Activated CD8-positive, alpha-beta T cell treated with anti-CD3 and anti-CD28 coated beads, Interleukin-2, amount 10 ng/mL, durations not matched to agents 7 days and 5 days (primary cell): ENCODE measurements at regions not wholly inside any gene's neighbourhood (a gene's known extent, or its start where the extent isn't known, plus 50 kb on each side); places are given as distances from the start of the nearest gene placed in this dataset.

Source experiments
- ATAC-seq: fragments of 150-1000 bp; cut with Tn5 transposase; one replicate; pipeline ENCODE4 v1.10.0; 2021; ENCODE audit warnings: moderate library complexity
- CTCF ChIA-PET: fragments of 350-600 bp; sonication (Branson Sonifier 250); formaldehyde crosslinking; loops from one replicate; lab custom pipeline; 2021; ENCODE audit warnings: antibody characterized with exemption; lab: Charles Lee
- POLR2A ChIA-PET: fragments of 350-600 bp; sonication (Branson Sonifier 250); formaldehyde crosslinking; loops from one replicate; lab custom pipeline; 2021; ENCODE audit warnings: antibody characterized with exemption; lab: Charles Lee
- DNase-seq: peaks from one replicate; pipeline ENCODE4 v3.0.0-alpha.2; 2020
- H3K27ac Mint-ChIP-seq: one replicate; pipeline ENCODE4 v1.8.0; 2021; ENCODE audit warnings: mild to moderate bottlenecking, mixed read lengths
- H3K27me3 Mint-ChIP-seq: one replicate; pipeline ENCODE4 v1.8.0; 2021; ENCODE audit warnings: low read depth, mixed read lengths
- H3K36me3 Mint-ChIP-seq: one replicate; pipeline ENCODE4 v1.8.0; 2021; ENCODE audit warnings: low read depth, mixed read lengths
- H3K4me1 Mint-ChIP-seq: one replicate; pipeline ENCODE4 v1.8.0; 2021; ENCODE audit warnings: low read depth, mixed read lengths
- H3K4me3 Mint-ChIP-seq: one replicate; pipeline ENCODE4 v1.8.0; 2021; ENCODE audit warnings: mild to moderate bottlenecking, mixed read lengths
- H3K9me3 Mint-ChIP-seq: one replicate; pipeline ENCODE4 v1.8.0; 2022; ENCODE audit warnings: mixed read lengths; ENCODE audit not compliant: insufficient read depth

DNA sequence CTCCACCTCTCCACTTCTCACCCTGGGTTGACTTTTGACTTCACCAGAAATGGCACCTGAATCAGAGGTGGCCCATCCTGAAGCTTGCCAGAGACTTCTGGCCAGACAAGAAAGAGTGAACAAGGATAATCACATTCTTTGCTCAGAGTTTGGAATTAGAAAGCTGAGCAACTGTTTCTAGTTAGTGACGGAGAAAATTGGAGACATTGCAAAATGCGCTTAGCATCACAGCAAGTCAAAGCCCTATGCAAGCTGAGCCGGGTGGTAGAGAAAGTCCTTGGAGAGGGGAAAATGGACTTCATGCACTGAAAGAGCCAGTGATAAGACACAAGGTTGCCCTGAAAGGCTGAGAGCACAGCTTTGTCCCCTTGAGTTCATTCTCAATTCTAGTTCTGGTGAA lies 161.8 kb downstream of the PAH start:
- CTCF ChIA-PET = no interaction called here
- H3K27me3 Mint-ChIP-seq = no peaks in the 10 kb centered on the region
- no peak overlapping the region for H3K27ac Mint-ChIP-seq
- no peak for DNase-seq
- POLR2A ChIA-PET = no interaction called here
- no peak for ATAC-seq
- H3K4me1 Mint-ChIP-seq = no peaks in the 10 kb centered on the region
- no peak overlapping the region for H3K4me3 Mint-ChIP-seq
- H3K9me3 Mint-ChIP-seq = no peaks in the 10 kb centered on the region
- H3K36me3 Mint-ChIP-seq = no peaks in the 10 kb centered on the region

DNA sequence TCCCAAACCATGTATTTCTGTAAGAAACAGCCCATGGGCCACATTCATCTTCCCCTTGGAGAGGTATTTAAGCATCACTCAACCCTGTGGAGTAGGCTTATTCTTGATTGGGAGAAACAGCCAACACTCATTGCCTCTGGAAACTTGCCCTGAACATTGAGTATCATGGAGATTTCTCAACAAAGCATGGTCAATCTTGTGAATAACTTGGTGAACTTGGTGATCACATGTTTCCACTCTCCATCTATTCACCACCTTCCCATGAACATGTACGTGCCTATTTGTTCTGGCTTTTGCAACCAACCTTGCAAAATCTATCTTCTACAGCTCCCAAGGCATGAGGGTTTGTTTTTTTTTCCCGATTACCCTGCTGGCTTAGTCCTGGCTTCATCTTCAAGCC lies 163.2 kb downstream of the PAH start:
- Mint-ChIP-seq H3K9me3 (no peaks in the 10 kb centered on the region), H3K36me3 (no peaks in the 10 kb centered on the region), H3K4me3 (no peak overlapping the region), H3K4me1 (no peaks in the 10 kb centered on the region), H3K27ac (no peak overlapping the region), H3K27me3 (no peaks in the 10 kb centered on the region)
- ATAC-seq = no peak
- ChIA-PET CTCF (no interaction called here), POLR2A (no interaction called here)
- no peak for DNase-seq

DNA sequence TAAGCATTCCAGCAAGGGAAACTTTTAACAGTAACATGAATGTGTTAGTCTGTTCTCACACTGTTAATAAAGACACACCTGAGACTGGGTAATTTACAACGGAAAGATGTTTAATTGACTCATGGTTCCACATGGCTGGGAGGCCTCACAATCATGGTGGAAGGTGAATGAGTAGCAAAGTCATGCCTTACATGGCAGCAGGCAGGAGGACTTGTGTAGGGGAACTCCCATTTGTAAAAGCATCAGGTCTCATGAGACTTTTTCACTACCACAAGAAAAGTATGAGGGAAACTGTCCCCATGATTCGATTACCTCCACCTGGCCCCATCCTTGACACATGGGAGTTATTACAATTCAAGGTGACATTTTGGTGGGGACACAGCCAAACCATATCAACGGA lies 168.3 kb downstream of the PAH start:
- no peaks in the 10 kb centered on the region for H3K4me1 Mint-ChIP-seq
- ATAC-seq (no peak), DNase-seq (no peak)
- H3K27ac Mint-ChIP-seq = no peak overlapping the region
- no peak overlapping the region for H3K4me3 Mint-ChIP-seq
- POLR2A ChIA-PET = no interaction called here
- CTCF ChIA-PET = no interaction called here
- H3K36me3 Mint-ChIP-seq = no peaks in the 10 kb centered on the region
- H3K9me3 Mint-ChIP-seq = no peaks in the 10 kb centered on the region
- H3K27me3 Mint-ChIP-seq = no peaks in the 10 kb centered on the region

GRCh38 chr12:102746963-102747362 lies 170.1 kb downstream of the PAH start:
- CTCF ChIA-PET = no interaction called here
- ATAC-seq (no peak), DNase-seq (no peak)
- Mint-ChIP-seq H3K27ac (no peak overlapping the region), H3K27me3 (no peaks in the 10 kb centered on the region), H3K4me3 (no peak overlapping the region), H3K4me1 (no peaks in the 10 kb centered on the region), H3K36me3 (no peaks in the 10 kb centered on the region), H3K9me3 (no peaks in the 10 kb centered on the region)
- POLR2A ChIA-PET = no interaction called here

DNA sequence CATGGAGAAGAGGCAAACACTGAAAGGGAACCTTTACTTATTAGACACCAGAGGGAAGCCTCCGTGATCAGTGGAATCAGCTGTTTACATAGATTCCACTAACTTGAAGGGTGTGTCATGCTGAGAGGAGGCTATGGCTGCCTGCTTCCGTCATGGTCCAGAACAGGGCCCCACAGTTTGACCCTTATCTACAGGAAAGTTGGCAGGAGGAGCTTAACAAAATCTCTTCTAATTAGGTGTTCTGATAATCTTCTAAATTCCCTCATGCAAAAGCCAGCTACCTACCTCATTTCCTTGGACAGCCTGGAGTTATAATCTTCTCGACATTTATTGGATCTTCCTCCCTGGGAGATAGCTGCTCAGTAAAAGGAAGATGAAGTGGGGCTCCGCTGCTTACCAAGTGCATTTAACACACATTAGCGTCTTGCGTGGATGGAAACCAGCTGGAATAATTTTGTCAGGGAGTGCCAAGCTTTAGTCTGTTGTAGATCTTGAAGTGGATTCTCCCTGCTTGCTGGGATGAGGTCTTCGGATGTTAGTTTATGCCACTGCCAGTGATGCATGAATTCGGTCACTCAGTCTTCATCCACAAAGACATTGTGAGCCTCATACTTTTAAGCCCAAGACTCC lies 171.0 kb downstream of the PAH start:
- H3K4me3 Mint-ChIP-seq = no peak overlapping the region
- no peaks in the 10 kb centered on the region for H3K4me1 Mint-ChIP-seq
- CTCF ChIA-PET = no interaction called here
- POLR2A ChIA-PET = no interaction called here
- H3K36me3 Mint-ChIP-seq = no peaks in the 10 kb centered on the region
- ATAC-seq (no peak), DNase-seq (no peak)
- no peaks in the 10 kb centered on the region for H3K9me3 Mint-ChIP-seq
- no peak overlapping the region for H3K27ac Mint-ChIP-seq
- H3K27me3 Mint-ChIP-seq = no peaks in the 10 kb centered on the region

GRCh38 chr12:102741196-102741595 lies 175.8 kb downstream of the PAH start:
- H3K27ac Mint-ChIP-seq = no peak overlapping the region
- no peaks in the 10 kb centered on the region for H3K36me3 Mint-ChIP-seq
- no peaks in the 10 kb centered on the region for H3K9me3 Mint-ChIP-seq
- H3K4me3 Mint-ChIP-seq = no peak overlapping the region
- ATAC-seq = no peak
- ChIA-PET POLR2A (no interaction called here), CTCF (no interaction called here)
- H3K4me1 Mint-ChIP-seq = no peaks in the 10 kb centered on the region
- no peaks in the 10 kb centered on the region for H3K27me3 Mint-ChIP-seq
- no peak for DNase-seq

- no peaks in the 10 kb centered on the region for H3K36me3 Mint-ChIP-seq
- DNase-seq (no peak), ATAC-seq (no peak)
- H3K4me3 Mint-ChIP-seq = no peak overlapping the region
- ChIA-PET POLR2A (no interaction called here), CTCF (interaction anchor here (1.2 kb wide), 2 partner anchors 9 to 831 kb away, joined by 3 read pairs; no protein-coding TSS in a partner anchor)
- no peaks in the 10 kb centered on the region for H3K9me3 Mint-ChIP-seq
- H3K27ac Mint-ChIP-seq = no peak overlapping the region
- H3K27me3 Mint-ChIP-seq = no peaks in the 10 kb centered on the region
- H3K4me1 Mint-ChIP-seq = no peaks in the 10 kb centered on the region
Measured at GRCh38 chr12:102740141-102740955, 176.7 kb downstream of the PAH start.

GRCh38 chr12:102736328-102736727 lies 180.7 kb downstream of the PAH start:
- no peaks in the 10 kb centered on the region for H3K9me3 Mint-ChIP-seq
- ATAC-seq (no peak), DNase-seq (no peak)
- no peak overlapping the region for H3K27ac Mint-ChIP-seq
- POLR2A ChIA-PET = no interaction called here
- H3K4me3 Mint-ChIP-seq = no peak overlapping the region
- CTCF ChIA-PET = no interaction called here
- H3K4me1 Mint-ChIP-seq = no peaks in the 10 kb centered on the region
- no peaks in the 10 kb centered on the region for H3K27me3 Mint-ChIP-seq
- H3K36me3 Mint-ChIP-seq = no peaks in the 10 kb centered on the region

DNA sequence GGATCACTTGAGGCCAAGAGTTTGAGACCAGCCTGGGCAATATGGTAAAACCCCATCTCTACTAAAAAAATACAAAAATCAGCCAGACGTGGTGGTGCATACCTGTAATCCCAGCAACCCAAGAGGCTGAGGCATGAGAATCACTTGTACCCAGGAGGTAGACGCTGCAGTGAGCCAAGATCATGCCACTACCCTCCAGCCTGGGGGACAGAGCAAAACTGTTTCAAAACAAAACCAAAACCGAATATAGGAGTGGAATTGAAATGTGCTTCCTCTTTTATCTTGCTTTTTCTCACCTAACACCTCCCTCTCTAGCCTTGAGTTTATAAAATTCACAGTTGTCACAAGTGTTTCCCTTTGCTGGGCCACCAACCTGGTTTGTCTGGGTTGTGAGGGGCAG lies 181.9 kb downstream of the PAH start:
- H3K4me3 Mint-ChIP-seq = no peak overlapping the region
- no peaks in the 10 kb centered on the region for H3K36me3 Mint-ChIP-seq
- no peak for DNase-seq
- POLR2A ChIA-PET = no interaction called here
- no peak overlapping the region for H3K27ac Mint-ChIP-seq
- no peak for ATAC-seq
- H3K9me3 Mint-ChIP-seq = no peaks in the 10 kb centered on the region
- H3K4me1 Mint-ChIP-seq = no peaks in the 10 kb centered on the region
- CTCF ChIA-PET = no interaction called here
- H3K27me3 Mint-ChIP-seq = no peaks in the 10 kb centered on the region

GRCh38 chr12:102730996-102731395 lies 186.0 kb downstream of the PAH start:
- DNase-seq (no peak), ATAC-seq (no peak)
- no peaks in the 10 kb centered on the region for H3K27me3 Mint-ChIP-seq
- no peak overlapping the region for H3K4me3 Mint-ChIP-seq
- ChIA-PET CTCF (interaction anchor here (1.3 kb wide), 1 partner anchor 9 kb away, joined by 3 read pairs; no protein-coding TSS in a partner anchor), POLR2A (no interaction called here)
- no peaks in the 10 kb centered on the region for H3K4me1 Mint-ChIP-seq
- H3K27ac Mint-ChIP-seq = no peak overlapping the region
- no peaks in the 10 kb centered on the region for H3K9me3 Mint-ChIP-seq
- H3K36me3 Mint-ChIP-seq = no peaks in the 10 kb centered on the region

GRCh38 chr12:102728506-102729242 lies 188.4 kb downstream of the PAH start:
- Mint-ChIP-seq H3K4me3 (no peak overlapping the region), H3K4me1 (no peaks in the 10 kb centered on the region), H3K9me3 (no peaks in the 10 kb centered on the region), H3K36me3 (no peaks in the 10 kb centered on the region), H3K27me3 (no peaks in the 10 kb centered on the region), H3K27ac (no peak overlapping the region)
- no peak for DNase-seq
- POLR2A ChIA-PET = no interaction called here
- CTCF ChIA-PET = no interaction called here
- no peak for ATAC-seq

DNA sequence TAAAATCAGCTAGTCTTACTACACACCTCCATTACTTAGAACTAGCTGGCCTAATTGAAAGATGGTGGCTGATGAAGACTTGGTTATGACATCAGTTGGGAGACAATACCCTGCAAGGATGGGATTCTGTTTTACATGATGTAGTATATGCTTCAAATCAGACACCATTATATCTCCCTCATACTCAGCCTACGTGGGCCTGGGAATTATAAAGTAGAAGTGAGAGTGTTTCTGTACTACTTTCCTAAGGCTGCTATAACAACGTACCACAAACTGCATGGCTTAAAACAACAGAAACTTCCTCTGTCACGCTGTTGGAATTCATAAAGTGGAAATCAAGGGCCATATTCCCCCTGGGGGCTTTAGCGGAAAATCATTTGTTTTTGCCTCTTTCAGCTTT lies 190.4 kb downstream of the PAH start:
- H3K27me3 Mint-ChIP-seq = no peaks in the 10 kb centered on the region
- no peak overlapping the region for H3K4me3 Mint-ChIP-seq
- H3K9me3 Mint-ChIP-seq = no peaks in the 10 kb centered on the region
- H3K4me1 Mint-ChIP-seq = no peaks in the 10 kb centered on the region
- no peaks in the 10 kb centered on the region for H3K36me3 Mint-ChIP-seq
- CTCF ChIA-PET = no interaction called here
- POLR2A ChIA-PET = interaction anchor here (0.7 kb wide), 1 partner anchor 1264 kb away, joined by 3 read pairs; no protein-coding TSS in a partner anchor
- DNase-seq = no peak
- no peak overlapping the region for H3K27ac Mint-ChIP-seq
- no peak for ATAC-seq
